PFSK-1 (cell line): ENCODE measurements at regions not wholly inside any gene's neighbourhood (a gene's known extent, or its start where the extent isn't known, plus 50 kb on each side); places are given as distances from the start of the nearest gene placed in this dataset.

ENCODE experiments used
- FOXP2 ChIP-seq: optimal IDR thresholded peaks from 2 replicates; pipeline ENCODE3; 2011; ENCODE audit warnings: borderline replicate concordance, control low read depth, inconsistent platforms; ENCODE audit not compliant: insufficient read depth; ENCODE audit errors: extremely low read length, extremely low read depth
- POLR2AphosphoS5 ChIP-seq: IDR thresholded peaks from 2 replicates; pipeline ENCODE4 v1.6.1; 2012; ENCODE audit warnings: low read depth, mild to moderate bottlenecking, control low read depth, low read length, moderate library complexity
- REST ChIP-seq, 2 experiments: IDR thresholded peaks; 2 replicates each; pipeline versions ENCODE4 v1.6.1 to v1.8.0; 2011 to 2012; ENCODE audit warnings: low read depth in 2 of 2, low read length in 2 of 2, control low read depth in 1 of 2, inconsistent platforms in 1 of 2, mild to moderate bottlenecking in 1 of 2, moderate library complexity in 1 of 2; ENCODE audit not compliant: insufficient read depth in 1 of 2
- SIN3A ChIP-seq: IDR thresholded peaks from 2 replicates; pipeline ENCODE4 v1.6.1; 2012; ENCODE audit warnings: mild to moderate bottlenecking, low read length, moderate library complexity, borderline replicate concordance; ENCODE audit not compliant: insufficient read depth
- TAF1 ChIP-seq: IDR thresholded peaks from 2 replicates; pipeline ENCODE4 v1.6.1; 2012; ENCODE audit warnings: low read length, control low read depth, borderline replicate concordance; ENCODE audit not compliant: insufficient read depth

GRCh38 chr17:33352526-33352925 lies 59.4 kb upstream of the ASIC2 start:
- TF ChIP-seq POLR2AphosphoS5, result no peak
- TF ChIP-seq TAF1, result no peak
- no peak for TF ChIP-seq FOXP2
- no peak for TF ChIP-seq SIN3A
- TF ChIP-seq REST (IDR thresholded peaks at IDR 0.05; ENCODE audit: insufficient read depth in 1 of 2, low read depth in 2 of 2, low read length in 2 of 2), result no peak

GRCh38 chr17:33356266-33356665 lies 63.2 kb upstream of the ASIC2 start:
- TF ChIP-seq TAF1 (no peak), FOXP2 (no peak), SIN3A (no peak), REST (IDR thresholded peaks at IDR 0.05; ENCODE audit: insufficient read depth in 1 of 2, low read depth in 2 of 2, low read length in 2 of 2) (no peak), POLR2AphosphoS5 (no peak)

- TF ChIP-seq REST (IDR thresholded peaks at IDR 0.05; ENCODE audit: insufficient read depth in 1 of 2, low read depth in 2 of 2, low read length in 2 of 2) (no peak), FOXP2 (no peak), SIN3A (no peak), POLR2AphosphoS5 (no peak), TAF1 (no peak)
Observed at GRCh38 chr17:33363475-33363874, 70.4 kb upstream of the ASIC2 start.

- TF ChIP-seq POLR2AphosphoS5 (no peak), REST (IDR thresholded peaks at IDR 0.05; ENCODE audit: insufficient read depth in 1 of 2, low read depth in 2 of 2, low read length in 2 of 2) (no peak), FOXP2 (no peak), TAF1 (no peak), SIN3A (no peak)
Observed at GRCh38 chr17:33366960-33367359, 73.9 kb upstream of the ASIC2 start.

- TF ChIP-seq REST (IDR thresholded peaks at IDR 0.05; ENCODE audit: insufficient read depth in 1 of 2, low read depth in 2 of 2, low read length in 2 of 2) (no peak), TAF1 (no peak), SIN3A (no peak), POLR2AphosphoS5 (no peak), FOXP2 (no peak)
Observed at GRCh38 chr17:33369149-33369548, 76.1 kb upstream of the ASIC2 start.
